GM23338 (cell line): ENCODE measurements at regions not wholly inside any gene's neighbourhood (a gene's known extent, or its start where the extent isn't known, plus 50 kb on each side); places are given as distances from the start of the nearest gene placed in this dataset.

ENCODE experiments used
- ATAC-seq: fragments of 200-7000 bp; cut with Tn5 transposase; 3 replicates; pipeline ENCODE4 v1.9.1; 2020
- DNase-seq: peaks from one replicate; pipeline ENCODE4 v3.0.0-alpha.2; 2015; ENCODE audit warnings: low spot score
- H2AFZ ChIP-seq: fragments of 200-600 bp; sonication (generic); 2 replicates; pipeline ENCODE4 v1.8.0; 2016; ENCODE audit warnings: antibody characterized with exemption, mild to moderate bottlenecking, moderate library complexity
- H3F3A ChIP-seq: fragments of 200-600 bp; sonication (generic); replicated peaks from 2 replicates; pipeline ENCODE4 v1.8.0; 2017; ENCODE audit warnings: antibody characterized with exemption, mixed run types, low read depth
- H3K27ac ChIP-seq: fragments of 200-600 bp; sonication (generic); 2 replicates; pipeline ENCODE4 v1.6.1; 2016; ENCODE audit warnings: low read depth
- H3K27me3 ChIP-seq: fragments of 200-600 bp; sonication (generic); 2 replicates; pipeline ENCODE4 v1.8.0; 2016; ENCODE audit warnings: mild to moderate bottlenecking, mixed run types, moderate library complexity; ENCODE audit not compliant: insufficient read depth
- H3K36me3 ChIP-seq: fragments of 200-600 bp; sonication (generic); 2 replicates; pipeline ENCODE4 v1.8.0; 2016; ENCODE audit warnings: mild to moderate bottlenecking; ENCODE audit not compliant: insufficient read depth
- H3K4me1 ChIP-seq: fragments of 200-600 bp; sonication (generic); 2 replicates; pipeline ENCODE4 v1.8.0; 2016; ENCODE audit warnings: mild to moderate bottlenecking, moderate library complexity; ENCODE audit not compliant: insufficient read depth
- H3K4me2 ChIP-seq: fragments of 200-600 bp; sonication (generic); 2 replicates; pipeline ENCODE4 v1.7.1; 2017; ENCODE audit warnings: mixed run types
- H3K4me3 ChIP-seq: fragments of 200-600 bp; sonication (generic); 2 replicates; pipeline ENCODE4 v1.6.1; 2016; ENCODE audit warnings: mixed run types
- H3K79me2 ChIP-seq: fragments of 200-600 bp; sonication (generic); replicated peaks from 2 replicates; pipeline ENCODE4 v1.8.0; 2017; ENCODE audit warnings: mild to moderate bottlenecking; ENCODE audit not compliant: insufficient read depth
- H3K9me2 ChIP-seq: fragments of 200-600 bp; sonication (generic); 2 replicates; pipeline ENCODE4 v1.8.0; 2017; ENCODE audit not compliant: insufficient read depth
- H4K20me1 ChIP-seq: fragments of 200-600 bp; sonication (generic); replicated peaks from 2 replicates; pipeline ENCODE4 v1.8.0; 2017; ENCODE audit warnings: mild to moderate bottlenecking; ENCODE audit not compliant: insufficient read depth
- H3K27ac Mint-ChIP-seq: 2 replicates; pipeline ENCODE4 v1.8.0; 2020; ENCODE audit warnings: inconsistent platforms, mild to moderate bottlenecking, moderate library complexity, mixed read lengths
- H3K27me3 Mint-ChIP-seq: 3 replicates; pipeline ENCODE4 v1.8.0; 2022; ENCODE audit warnings: low read depth, mild to moderate bottlenecking, moderate library complexity, mixed read lengths, inconsistent platforms; ENCODE audit not compliant: insufficient read depth, poor library complexity
- H3K36me3 Mint-ChIP-seq: 3 replicates; pipeline ENCODE4 v1.8.0; 2021; ENCODE audit warnings: low read depth, mild to moderate bottlenecking, inconsistent platforms, moderate library complexity, mixed read lengths
- H3K4me1 Mint-ChIP-seq: 3 replicates; pipeline ENCODE4 v1.8.0; 2020; ENCODE audit warnings: mild to moderate bottlenecking, inconsistent platforms, mixed read lengths
- H3K4me3 Mint-ChIP-seq: 3 replicates; pipeline ENCODE4 v1.8.0; 2021; ENCODE audit warnings: moderate library complexity, mild to moderate bottlenecking, inconsistent platforms, mixed read lengths
- H3K9me3 Mint-ChIP-seq: 3 replicates; pipeline ENCODE4 v1.8.0; 2020; ENCODE audit warnings: moderate library complexity, mild to moderate bottlenecking, inconsistent platforms, mixed read lengths
- CREB1 ChIP-seq: fragments of 250-450 bp; sonication (Bioruptor Pico); IDR thresholded peaks from 2 replicates; pipeline ENCODE4 v1.5.0; 2020; ENCODE audit warnings: low read depth, mild to moderate bottlenecking, moderate library complexity
- CTCF ChIP-seq, 2 experiments: fragments of 200-600 bp in 1 of 2; sonication (generic) in 1 of 2; conservative IDR thresholded peaks; 2 replicates each; pipeline versions ENCODE4 v1.5.1 to v1.6.1; 2016 to 2017; ENCODE audit warnings: antibody characterized with exemption in 2 of 2, low read depth in 2 of 2, mild to moderate bottlenecking in 2 of 2, moderate library complexity in 1 of 2
- ETS1 ChIP-seq: IDR thresholded peaks from 2 replicates; pipeline ENCODE4 v1.6.1; 2016; ENCODE audit warnings: antibody characterized with exemption
- EZH2 ChIP-seq: fragments of 200-600 bp; sonication (generic); IDR thresholded peaks from one replicate; pipeline ENCODE4 v1.8.0; 2017; ENCODE audit warnings: antibody characterized with exemption, mild to moderate bottlenecking, low read depth; ENCODE audit not compliant: unreplicated experiment
- EZH2phosphoT487 ChIP-seq: fragments of 200-600 bp; sonication (generic); IDR thresholded peaks from one replicate; pipeline ENCODE4 v1.8.1; 2018; ENCODE audit warnings: antibody characterized with exemption; ENCODE audit not compliant: unreplicated experiment
- JUNB ChIP-seq: IDR thresholded peaks from one replicate; pipeline ENCODE4 v1.6.1; 2016; ENCODE audit warnings: antibody characterized with exemption; ENCODE audit not compliant: unreplicated experiment
- NANOG ChIP-seq: IDR thresholded peaks from 2 replicates; pipeline ENCODE4 v1.6.1; 2016; ENCODE audit warnings: antibody characterized with exemption, borderline replicate concordance
- POLR2AphosphoS5 ChIP-seq: IDR thresholded peaks from 2 replicates; pipeline ENCODE4 v1.6.1; 2016; ENCODE audit warnings: antibody characterized with exemption, low read depth
- REST ChIP-seq: IDR thresholded peaks from one replicate; pipeline ENCODE4 v1.6.1; 2018; ENCODE audit warnings: antibody characterized with exemption; ENCODE audit not compliant: unreplicated experiment
- STAT1 ChIP-seq: IDR thresholded peaks from one replicate; pipeline ENCODE4 v1.6.1; 2016; ENCODE audit warnings: antibody characterized with exemption; ENCODE audit not compliant: unreplicated experiment
- ZNF114 ChIP-seq: fragments of 250-450 bp; sonication (Bioruptor Pico); IDR thresholded peaks from 2 replicates; pipeline ENCODE4 v1.5.0; 2020; ENCODE audit warnings: mild to moderate bottlenecking, moderate library complexity
- ZNF331 ChIP-seq: fragments of 250-450 bp; sonication (Bioruptor Pico); IDR thresholded peaks from 2 replicates; pipeline ENCODE4 v1.5.0; 2020; ENCODE audit warnings: low read depth, mild to moderate bottlenecking, moderate library complexity
- TF ChIP-seq, protein P1 (sequence below): fragments of 250-450 bp; sonication (Bioruptor Pico); IDR thresholded peaks from 2 replicates; pipeline ENCODE4 v1.5.0; 2020; ENCODE audit warnings: mild to moderate bottlenecking, moderate library complexity

DNA sequence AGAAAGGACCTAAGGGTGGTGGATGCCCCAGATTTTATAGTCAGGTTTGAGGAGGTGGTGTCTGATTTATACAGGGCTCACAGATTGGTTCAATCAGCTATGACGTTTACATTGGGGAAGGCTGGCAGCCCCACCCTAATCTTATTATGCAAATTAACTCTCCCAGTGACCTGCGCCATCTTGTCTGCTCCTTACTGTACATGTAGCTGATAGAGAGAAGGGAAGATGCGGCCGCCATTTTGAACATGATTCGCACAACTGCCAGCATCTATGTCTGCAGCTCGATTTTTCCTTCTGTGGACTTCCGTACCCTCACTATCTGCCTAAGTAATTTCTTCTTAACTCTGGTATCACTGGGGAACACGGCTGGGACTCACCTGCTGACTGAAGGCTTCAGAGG is 619.0 kb upstream of the DPP6 start:
- no peak for ATAC-seq

More for the DNA sequence above, 619.0 kb upstream of the DPP6 start:
- Histone ChIP-seq H3K79me2 (no peaks in the 10 kb centered on the region), H3K36me3 (peaks cover 9% of the 10 kb centered on the region), H3K27ac (no peak overlapping the region), H3K27me3 (no peaks in the 10 kb centered on the region), H3K9me2 (0 out of 2 replicates have a peak, but pooled peaks cover 3% of the 10 kb centered on the region), H4K20me1 (no peaks in the 10 kb centered on the region), H2AFZ (no peak overlapping the region), H3K4me2 (no peak overlapping the region), H3F3A (no peaks in the 10 kb centered on the region), H3K4me1 (no peaks in the 10 kb centered on the region), H3K4me3 (no peak overlapping the region)
- no peak overlapping the region for H3K4me3 Mint-ChIP-seq
- peaks cover 5% of the 10 kb centered on the region for H3K27me3 Mint-ChIP-seq
- H3K27ac Mint-ChIP-seq, result no peak overlapping the region
- peaks cover 50% of the 10 kb centered on the region for H3K36me3 Mint-ChIP-seq
- no peak for DNase-seq
- TF ChIP-seq REST (no peak), ZNF114 (no peak), NANOG (no peak), POLR2AphosphoS5 (no peak), CREB1 (CRISPR knock-in tag) (no peak), STAT1 (no peak), JUNB (no peak), CTCF (conservative IDR thresholded peaks at IDR 0.05; ENCODE audit: low read depth in 2 of 2) (no peak), EZH2 (no peak), ETS1 (no peak), EZH2phosphoT487 (no peak), ZNF331 (no peak)
- TF ChIP-seq, protein P1, sequence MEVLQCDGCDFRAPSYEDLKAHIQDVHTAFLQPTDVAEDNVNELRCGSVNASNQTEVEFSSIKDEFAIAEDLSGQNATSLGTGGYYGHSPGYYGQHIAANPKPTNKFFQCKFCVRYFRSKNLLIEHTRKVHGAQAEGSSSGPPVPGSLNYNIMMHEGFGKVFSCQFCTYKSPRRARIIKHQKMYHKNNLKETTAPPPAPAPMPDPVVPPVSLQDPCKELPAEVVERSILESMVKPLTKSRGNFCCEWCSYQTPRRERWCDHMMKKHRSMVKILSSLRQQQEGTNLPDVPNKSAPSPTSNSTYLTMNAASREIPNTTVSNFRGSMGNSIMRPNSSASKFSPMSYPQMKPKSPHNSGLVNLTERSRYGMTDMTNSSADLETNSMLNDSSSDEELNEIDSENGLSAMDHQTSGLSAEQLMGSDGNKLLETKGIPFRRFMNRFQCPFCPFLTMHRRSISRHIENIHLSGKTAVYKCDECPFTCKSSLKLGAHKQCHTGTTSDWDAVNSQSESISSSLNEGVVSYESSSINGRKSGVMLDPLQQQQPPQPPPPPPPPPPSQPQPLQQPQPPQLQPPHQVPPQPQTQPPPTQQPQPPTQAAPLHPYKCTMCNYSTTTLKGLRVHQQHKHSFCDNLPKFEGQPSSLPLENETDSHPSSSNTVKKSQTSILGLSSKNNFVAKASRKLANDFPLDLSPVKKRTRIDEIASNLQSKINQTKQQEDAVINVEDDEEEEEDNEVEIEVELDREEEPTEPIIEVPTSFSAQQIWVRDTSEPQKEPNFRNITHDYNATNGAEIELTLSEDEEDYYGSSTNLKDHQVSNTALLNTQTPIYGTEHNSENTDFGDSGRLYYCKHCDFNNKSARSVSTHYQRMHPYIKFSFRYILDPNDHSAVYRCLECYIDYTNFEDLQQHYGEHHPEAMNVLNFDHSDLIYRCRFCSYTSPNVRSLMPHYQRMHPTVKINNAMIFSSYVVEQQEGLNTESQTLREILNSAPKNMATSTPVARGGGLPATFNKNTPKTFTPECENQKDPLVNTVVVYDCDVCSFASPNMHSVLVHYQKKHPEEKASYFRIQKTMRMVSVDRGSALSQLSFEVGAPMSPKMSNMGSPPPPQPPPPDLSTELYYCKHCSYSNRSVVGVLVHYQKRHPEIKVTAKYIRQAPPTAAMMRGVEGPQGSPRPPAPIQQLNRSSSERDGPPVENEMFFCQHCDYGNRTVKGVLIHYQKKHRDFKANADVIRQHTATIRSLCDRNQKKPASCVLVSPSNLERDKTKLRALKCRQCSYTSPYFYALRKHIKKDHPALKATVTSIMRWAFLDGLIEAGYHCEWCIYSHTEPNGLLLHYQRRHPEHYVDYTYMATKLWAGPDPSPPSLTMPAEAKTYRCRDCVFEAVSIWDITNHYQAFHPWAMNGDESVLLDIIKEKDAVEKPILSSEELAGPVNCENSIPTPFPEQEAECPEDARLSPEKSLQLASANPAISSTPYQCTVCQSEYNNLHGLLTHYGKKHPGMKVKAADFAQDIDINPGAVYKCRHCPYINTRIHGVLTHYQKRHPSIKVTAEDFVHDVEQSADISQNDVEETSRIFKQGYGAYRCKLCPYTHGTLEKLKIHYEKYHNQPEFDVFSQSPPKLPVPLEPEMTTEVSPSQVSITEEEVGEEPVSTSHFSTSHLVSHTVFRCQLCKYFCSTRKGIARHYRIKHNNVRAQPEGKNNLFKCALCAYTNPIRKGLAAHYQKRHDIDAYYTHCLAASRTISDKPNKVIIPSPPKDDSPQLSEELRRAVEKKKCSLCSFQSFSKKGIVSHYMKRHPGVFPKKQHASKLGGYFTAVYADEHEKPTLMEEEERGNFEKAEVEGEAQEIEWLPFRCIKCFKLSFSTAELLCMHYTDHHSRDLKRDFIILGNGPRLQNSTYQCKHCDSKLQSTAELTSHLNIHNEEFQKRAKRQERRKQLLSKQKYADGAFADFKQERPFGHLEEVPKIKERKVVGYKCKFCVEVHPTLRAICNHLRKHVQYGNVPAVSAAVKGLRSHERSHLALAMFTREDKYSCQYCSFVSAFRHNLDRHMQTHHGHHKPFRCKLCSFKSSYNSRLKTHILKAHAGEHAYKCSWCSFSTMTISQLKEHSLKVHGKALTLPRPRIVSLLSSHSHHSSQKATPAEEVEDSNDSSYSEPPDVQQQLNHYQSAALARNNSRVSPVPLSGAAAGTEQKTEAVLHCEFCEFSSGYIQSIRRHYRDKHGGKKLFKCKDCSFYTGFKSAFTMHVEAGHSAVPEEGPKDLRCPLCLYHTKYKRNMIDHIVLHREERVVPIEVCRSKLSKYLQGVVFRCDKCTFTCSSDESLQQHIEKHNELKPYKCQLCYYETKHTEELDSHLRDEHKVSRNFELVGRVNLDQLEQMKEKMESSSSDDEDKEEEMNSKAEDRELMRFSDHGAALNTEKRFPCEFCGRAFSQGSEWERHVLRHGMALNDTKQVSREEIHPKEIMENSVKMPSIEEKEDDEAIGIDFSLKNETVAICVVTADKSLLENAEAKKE, result no peak
- peaks cover 5% of the 10 kb centered on the region for H3K4me1 Mint-ChIP-seq
- H3K9me3 Mint-ChIP-seq, result peaks cover 100% of the 10 kb centered on the region
